ENCODE measurements at regions not wholly inside any gene's neighbourhood (a gene's known extent, or its start where the extent isn't known, plus 50 kb on each side); places are given as distances from the start of the nearest gene placed in this dataset.
"Not testable (repeated sequence)": the region's sequence is repeated elsewhere in the genome, so short reads cannot be mapped to it uniquely, and the experiment has no call there.

- DNase-seq = no peak
These were observed 1911.4 kb downstream of the STIM2 start for GRCh38 chr4:28772066-28772465.

DNA sequence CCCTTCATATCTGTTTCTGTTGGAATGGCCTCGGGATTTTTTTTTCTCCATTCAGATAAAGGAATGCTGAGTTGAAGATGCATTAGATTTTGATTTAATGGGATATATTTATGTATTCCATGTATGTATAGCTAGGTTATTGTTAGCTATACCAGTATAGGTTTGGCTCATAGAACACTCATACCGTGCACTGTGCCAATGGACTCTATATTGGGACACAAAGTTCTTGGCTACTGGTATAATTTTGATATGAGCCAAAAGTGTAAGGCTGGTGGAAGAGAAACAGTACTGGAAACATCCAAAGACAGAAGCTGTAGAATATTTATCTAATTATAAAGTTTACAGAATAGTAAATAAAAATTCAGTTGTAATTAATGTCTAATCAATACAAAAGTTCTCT is 1912.1 kb downstream of the STIM2 start:
- no peak for DNase-seq

DNA sequence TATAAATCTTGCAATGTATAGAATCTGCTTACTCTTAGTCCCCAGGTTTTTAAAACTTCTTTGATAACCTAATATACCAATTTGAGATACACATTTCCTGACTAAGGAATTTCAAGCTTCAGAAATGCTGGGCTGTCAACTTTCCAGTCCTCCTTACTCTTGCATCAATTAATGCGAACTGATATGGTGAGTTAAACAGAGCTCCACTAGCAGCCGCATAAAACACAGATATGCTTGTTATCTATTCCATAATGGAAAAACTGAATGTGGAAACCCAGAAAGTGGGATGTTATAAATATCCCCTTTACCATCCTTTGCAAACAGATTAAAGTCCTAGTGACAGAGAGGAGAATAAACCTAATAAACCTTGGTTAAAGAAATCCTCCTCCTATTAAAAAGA is 1913.7 kb downstream of the STIM2 start:
- no peak for DNase-seq

DNA sequence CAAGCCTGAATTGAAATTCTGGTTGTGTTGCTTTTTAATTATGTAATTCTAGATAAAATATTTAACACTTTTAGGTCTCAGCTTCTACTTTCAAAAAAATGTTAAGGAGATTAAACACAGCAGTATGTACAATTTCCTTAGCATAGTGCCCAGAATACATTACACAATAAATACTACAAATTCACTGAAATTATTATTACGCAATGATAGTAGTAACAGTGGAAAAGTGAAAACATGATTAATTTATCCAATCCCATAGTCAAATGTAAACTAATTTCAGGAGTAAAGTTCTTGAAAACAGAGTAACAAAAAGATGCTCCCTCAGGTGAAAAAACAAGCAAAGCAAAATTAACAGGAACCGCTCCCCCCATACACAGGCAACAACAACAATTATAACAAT is 1915.4 kb downstream of the STIM2 start:
- DNase-seq = no peak

DNA sequence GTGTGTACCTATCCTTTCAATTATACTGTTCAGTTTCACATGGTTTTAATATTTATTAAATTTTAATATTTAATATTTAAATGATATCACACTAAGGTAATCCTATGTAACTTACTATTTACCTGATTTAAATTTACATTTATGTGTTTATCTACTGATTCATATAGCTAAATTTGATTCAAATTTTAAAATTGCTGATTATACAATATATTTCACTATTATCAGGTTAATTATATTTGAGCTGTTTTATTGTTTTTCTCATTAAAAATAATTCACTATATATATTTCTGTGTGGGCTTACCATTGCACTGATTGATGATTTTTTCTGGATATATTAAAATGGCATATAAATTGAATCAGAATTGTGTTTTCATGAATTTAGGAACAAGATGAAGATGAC is 1923.5 kb downstream of the STIM2 start:
- DNase-seq = no peak

DNA sequence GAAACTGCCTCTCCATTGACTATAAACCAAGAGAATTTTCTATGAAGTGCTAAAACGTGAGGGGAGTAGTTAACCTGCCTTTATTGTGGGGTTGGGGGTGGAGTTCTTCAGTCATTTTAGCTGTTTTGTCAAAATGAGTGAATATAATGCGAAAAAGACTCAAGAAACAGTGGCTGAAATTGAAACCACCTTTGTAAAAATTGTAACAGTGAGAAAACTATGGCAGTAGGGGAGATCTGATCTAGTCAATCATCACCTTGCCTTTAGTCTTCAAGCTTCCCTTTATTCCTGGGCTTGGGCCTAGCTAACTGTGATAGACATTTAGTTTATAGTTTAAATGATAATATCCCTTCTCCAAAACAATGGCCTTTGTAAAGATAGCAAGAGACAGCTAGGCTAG is 1927.3 kb downstream of the STIM2 start:
- no peak for DNase-seq

DNA sequence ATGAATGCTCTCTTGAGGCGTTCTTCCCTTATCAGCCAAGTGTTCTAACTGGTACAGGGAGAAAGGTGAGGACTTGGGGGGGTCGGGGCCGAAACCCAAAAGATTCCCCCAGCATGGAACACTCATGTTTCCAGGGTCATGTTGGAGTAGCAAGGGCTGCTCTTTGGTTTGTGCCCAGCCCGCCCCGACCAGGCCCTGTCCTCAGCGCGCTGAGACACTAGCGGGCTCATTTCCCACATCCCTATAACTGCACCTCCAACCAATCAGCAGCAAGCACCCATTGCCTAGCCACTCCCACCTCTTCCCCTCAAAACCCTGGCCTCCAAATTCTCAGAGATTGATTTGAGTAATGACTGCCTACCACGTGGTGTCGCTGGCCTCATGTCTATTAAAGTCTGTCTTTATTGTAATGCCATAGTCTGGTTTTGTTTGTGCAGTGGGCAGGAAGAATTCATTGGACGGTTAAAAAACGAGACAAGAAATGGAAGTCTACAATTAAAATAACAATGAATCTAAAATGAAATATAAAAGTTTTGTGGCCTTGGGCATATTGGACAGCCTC is 1928.4 kb downstream of the STIM2 start:
- no peak for DNase-seq

- no peak for DNase-seq
These were observed 1927.1 kb upstream of the PCDH7 start for GRCh38 chr4:28792917-28793597.

GRCh38 chr4:28799696-28800095 is 1920.5 kb upstream of the PCDH7 start:
- DNase-seq = no peak

- DNase-seq = no peak
These were observed 1909.1 kb upstream of the PCDH7 start for GRCh38 chr4:28811025-28811424.

- DNase-seq = no peak
These were observed 1898.0 kb upstream of the PCDH7 start for GRCh38 chr4:28822163-28822562.

- DNase-seq = no peak
These were observed 1892.3 kb upstream of the PCDH7 start for GRCh38 chr4:28827866-28828265.

GRCh38 chr4:28831867-28832266 is 1888.3 kb upstream of the PCDH7 start:
- DNase-seq = no peak

GRCh38 chr4:28832444-28832843 is 1887.7 kb upstream of the PCDH7 start:
- no peak for DNase-seq

- DNase-seq = no peak
These were observed 1886.0 kb upstream of the PCDH7 start for GRCh38 chr4:28834120-28834519.

DNA sequence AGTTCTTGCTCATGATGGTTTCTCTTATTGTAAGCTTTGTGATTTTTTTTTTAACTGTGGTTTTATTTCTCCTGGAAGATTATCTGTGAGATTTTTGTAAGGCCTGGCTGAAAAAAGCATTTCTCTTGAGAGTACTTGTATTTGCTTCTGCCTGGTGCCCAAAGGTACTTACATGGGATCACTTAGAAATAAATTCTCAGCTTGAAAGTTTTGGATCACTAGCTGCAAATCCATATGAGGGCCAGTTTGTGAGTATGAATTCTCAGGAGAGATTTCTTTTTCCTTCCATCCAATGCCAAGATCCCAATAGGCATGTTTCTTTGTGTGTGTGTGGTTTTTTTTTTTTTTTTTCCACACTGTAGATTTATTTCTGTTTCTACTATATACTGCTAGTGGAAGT is 1884.7 kb upstream of the PCDH7 start:
- DNase-seq = no peak

GRCh38 chr4:28842271-28842670 is 1877.9 kb upstream of the PCDH7 start:
- DNase-seq = no peak

- DNase-seq = no peak
These were observed 1875.0 kb upstream of the PCDH7 start for GRCh38 chr4:28845158-28845557.

- not testable (repeated sequence) for DNase-seq
These were observed 1863.1 kb upstream of the PCDH7 start for GRCh38 chr4:28857028-28857427.

DNA sequence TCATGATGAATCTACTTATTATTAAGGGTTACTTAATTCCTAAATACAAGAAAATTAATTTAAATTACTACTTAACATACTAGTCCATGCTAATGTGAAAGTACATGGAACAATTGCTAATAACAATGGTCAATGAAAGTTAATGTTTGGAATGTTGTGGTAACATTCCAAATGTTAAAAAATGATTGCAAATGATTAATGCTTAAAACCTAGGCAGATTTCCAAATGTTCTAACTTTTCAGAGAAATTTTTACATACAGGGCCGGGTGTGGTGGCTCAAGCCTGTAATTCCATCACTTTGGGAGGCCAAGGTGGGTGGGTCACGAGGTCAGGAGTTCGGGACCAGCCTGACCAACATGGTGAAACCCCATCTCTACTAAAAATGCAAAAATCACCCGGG is 1851.3 kb upstream of the PCDH7 start:
- DNase-seq = no peak

GRCh38 chr4:28879178-28879577 is 1841.0 kb upstream of the PCDH7 start:
- no peak for DNase-seq

GRCh38 chr4:28879900-28880299 is 1840.3 kb upstream of the PCDH7 start:
- no peak for DNase-seq

GRCh38 chr4:28883211-28883610 is 1837.0 kb upstream of the PCDH7 start:
- DNase-seq = no peak

GRCh38 chr4:28886934-28887333 is 1833.2 kb upstream of the PCDH7 start:
- DNase-seq = no peak

All from activated naive CD4-positive, alpha-beta T cell treated with Interleukin-2 at 50 U/mL for 16 hours (primary cell).